ENCODE measurements at regions not wholly inside any gene's neighbourhood (a gene's known extent, or its start where the extent isn't known, plus 50 kb on each side); places are given as distances from the start of the nearest gene placed in this dataset.
A peak's percentile ranks its signal among the peaks of the same experiment; 100 is the strongest.

DNA sequence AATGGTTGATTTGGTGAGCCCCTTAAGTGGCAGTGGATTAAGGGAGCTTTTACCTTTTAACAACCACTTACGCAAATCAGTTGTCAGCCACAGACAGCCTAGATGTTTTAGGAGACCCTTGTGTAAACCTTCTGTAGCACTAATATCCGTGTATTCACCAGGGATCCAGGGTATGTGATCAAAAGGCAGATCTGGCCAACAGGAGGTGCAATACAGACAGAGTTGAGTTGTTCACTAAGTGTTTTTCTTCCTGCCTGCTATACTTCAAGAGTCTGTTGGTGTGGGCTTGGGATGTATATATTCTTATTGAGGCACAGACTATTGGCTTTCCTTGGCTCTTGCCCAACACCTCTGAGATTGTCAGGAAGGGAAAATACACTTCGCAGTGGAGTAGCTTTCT is 175.1 kb downstream of the FAT3 start:
- Histone ChIP-seq H3K27me3 (ENCODE audit: insufficient read depth, low read length) (no peaks in the 10 kb centered on the region), H3K23me2 (ENCODE audit: insufficient read length, low read depth, low read length, poor library complexity, severe bottlenecking) (no peaks in the 10 kb centered on the region), H2BK5ac (ENCODE audit: insufficient read length, low read length) (no peak overlapping the region), H3K23ac (ENCODE audit: insufficient read length, low read depth, low read length) (no peak overlapping the region), H4K5ac (ENCODE audit: insufficient read length, low read depth, low read length) (no peak overlapping the region), H3K9ac (ENCODE audit: extremely low read depth, insufficient read length, low read length) (no peak overlapping the region), H3K56ac (ENCODE audit: insufficient read length, low read depth, low read length) (no peak overlapping the region), H3T11ph (ENCODE audit: low read length) (no peak overlapping the region), H2BK120ac (ENCODE audit: low read depth, low read length, poor library complexity, severe bottlenecking) (no peak overlapping the region), H3K4me1 (ENCODE audit: insufficient read depth, low read length) (peaks cover 10% of the 10 kb centered on the region; the same call in 1 of the 2 replicates), H2AFZ (ENCODE audit: low read length) (no peak overlapping the region), H2BK20ac (ENCODE audit: low read depth, low read length, poor library complexity, severe bottlenecking) (no peak overlapping the region), H2BK12ac (ENCODE audit: insufficient read length, low read depth, low read length) (no peak overlapping the region), H3K18ac (ENCODE audit: insufficient read length, low read depth, low read length) (no peak overlapping the region), H3K27ac (ENCODE audit: insufficient read length, low read depth, low read length) (no peak overlapping the region), H3K79me2 (ENCODE audit: insufficient read depth, low read length) (peaks cover 2% of the 10 kb centered on the region; the same call in 1 of the 2 replicates), H4K8ac (replicated peaks; ENCODE audit: insufficient read length, low read depth, low read length) (no peak overlapping the region), H3K79me1 (ENCODE audit: insufficient read depth, low read depth, low read length, poor library complexity, severe bottlenecking) (no peaks in the 10 kb centered on the region), H3K4ac (ENCODE audit: low read depth, low read length) (no peak overlapping the region), H4K91ac (ENCODE audit: insufficient read length, low read depth, low read length) (no peak overlapping the region), H4K20me1 (ENCODE audit: control insufficient read depth, insufficient read depth, insufficient read length) (no peaks in the 10 kb centered on the region), H3K4me2 (ENCODE audit: insufficient read depth, insufficient read length, low read length) (no peak overlapping the region), H3K14ac (ENCODE audit: insufficient read depth, low read length) (no peak overlapping the region), H3K9me3 (ENCODE audit: control insufficient read depth, low read depth, low read length) (peaks cover 4% of the 10 kb centered on the region), H2AK5ac (ENCODE audit: insufficient read length, low read length) (no peak overlapping the region), H2BK15ac (ENCODE audit: low read depth, low read length) (no peak overlapping the region)
- H3K4me1 Mint-ChIP-seq = peaks cover 25 to 33% of the 10 kb centered on the region in 2 experiments
- H3K27me3 Mint-ChIP-seq (ENCODE audit: low read depth) = no peaks in the 10 kb centered on the region
- peaks cover 11 to 23% (median 23%) of the 10 kb centered on the region in 3 experiments; a peak in 6 of 7 replicates for H3K36me3 Mint-ChIP-seq (ENCODE audit: insufficient read depth in 1 of 3, low read depth in 3 of 3)
- no CpG with 5 or more reads among the region's 3 CpGs for WGBS (ENCODE audit: extremely low coverage, insufficient read length, low lambda C conversion rate)
- H3K4me3 Mint-ChIP-seq = no peak overlapping the region
- DNase-seq = no peak
- peaks cover 8 to 19% of the 10 kb centered on the region in 2 experiments for H3K9me3 Mint-ChIP-seq
- 0 out of 7 replicates have a peak overlapping the region, but pooled peaks of 1 of the 3 experiments have one; percentile 14 for H3K27ac Mint-ChIP-seq
- TF ChIP-seq CTCF (conservative IDR thresholded peaks at IDR 0.05) = peak; percentile 57; the same call in 2 of the 3 replicates
